Stimulated activated CD4-positive, alpha-beta T cell treated with anti-CD3 and anti-CD28 coated beads, Interleukin-2, amount 100 ng/mL, for 4 hours (primary cell): ENCODE measurements at regions not wholly inside any gene's neighbourhood (a gene's known extent, or its start where the extent isn't known, plus 50 kb on each side); places are given as distances from the start of the nearest gene placed in this dataset.
"Not testable (repeated sequence)": the region's sequence is repeated elsewhere in the genome, so short reads cannot be mapped to it uniquely, and the experiment has no call there.

Experiments
- DNase-seq: peaks from one replicate; pipeline ENCODE4 v3.0.0-alpha.2; 2020; ENCODE audit warnings: low read depth

DNA sequence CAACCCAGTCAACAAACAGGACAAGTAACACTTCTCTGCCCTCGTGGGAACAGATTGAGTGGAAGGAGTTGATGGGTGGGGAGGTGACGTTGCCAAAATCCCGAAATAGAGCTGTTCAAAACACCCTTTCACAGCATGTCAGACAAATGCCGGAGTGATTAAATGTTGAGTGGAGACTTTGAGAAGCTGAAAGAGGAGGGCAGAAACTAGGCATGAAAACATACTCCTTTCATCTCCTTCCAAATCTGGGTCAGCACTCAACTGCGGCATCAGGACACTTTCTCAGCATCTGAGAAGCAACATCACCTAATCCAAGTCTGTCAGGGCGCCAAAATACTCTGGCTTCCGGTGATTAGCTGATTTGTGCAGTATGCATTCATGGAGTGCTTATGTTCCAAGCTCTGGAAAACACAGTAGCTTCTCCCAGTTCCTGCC is 51.5 kb upstream of the MRI1 start:
- no peak for DNase-seq

DNA sequence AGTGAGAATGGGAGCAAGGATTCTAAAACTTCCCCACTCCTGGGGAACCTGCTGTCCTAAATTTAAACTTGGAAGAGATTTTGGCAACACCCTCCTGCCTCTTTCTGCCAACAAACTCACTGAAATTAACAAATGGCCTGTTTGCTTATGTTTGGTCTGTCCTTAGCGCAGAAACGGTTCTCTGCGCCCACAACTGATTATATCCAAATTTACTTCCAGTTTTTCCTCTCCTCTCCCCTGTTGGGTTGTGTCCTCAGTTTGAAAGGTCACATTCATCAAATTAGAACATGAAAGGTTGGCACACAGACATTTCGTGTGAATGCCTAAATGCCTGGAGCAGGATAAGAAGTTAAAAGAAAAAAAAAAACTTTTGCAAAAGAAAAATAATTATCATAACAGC is 56.4 kb upstream of the MRI1 start:
- no peak for DNase-seq

DNA sequence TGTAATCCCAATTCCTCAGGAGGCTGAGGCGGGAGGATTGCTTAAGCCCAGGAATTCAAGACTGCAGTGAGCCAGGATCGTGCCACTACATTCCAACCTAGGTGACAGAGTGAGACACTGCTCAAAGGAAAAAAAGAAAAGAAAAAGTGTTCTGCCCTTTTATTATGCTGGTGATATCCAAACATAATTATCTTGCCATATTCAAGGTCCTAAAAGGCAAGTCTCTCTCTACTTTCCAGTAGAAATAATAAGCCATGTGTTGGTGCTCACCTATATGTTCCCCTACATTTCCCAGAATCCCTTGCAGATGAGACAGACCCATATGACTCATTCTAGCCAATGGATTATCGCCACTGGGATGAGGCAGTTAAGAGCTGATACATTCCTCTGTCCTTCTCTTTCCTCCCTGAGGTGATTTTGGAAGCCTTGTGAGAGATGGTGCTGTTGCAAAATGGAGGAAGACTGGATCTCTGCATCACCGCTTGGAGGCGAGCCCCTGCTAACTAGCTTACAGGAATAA is 58.3 kb upstream of the MRI1 start:
- DNase-seq: no peak

GRCh38 chr19:13705201-13705600 is 59.1 kb upstream of the MRI1 start:
- DNase-seq: no peak

- no peak for DNase-seq
Measured at GRCh38 chr19:13701624-13702023, 62.7 kb upstream of the MRI1 start.

DNA sequence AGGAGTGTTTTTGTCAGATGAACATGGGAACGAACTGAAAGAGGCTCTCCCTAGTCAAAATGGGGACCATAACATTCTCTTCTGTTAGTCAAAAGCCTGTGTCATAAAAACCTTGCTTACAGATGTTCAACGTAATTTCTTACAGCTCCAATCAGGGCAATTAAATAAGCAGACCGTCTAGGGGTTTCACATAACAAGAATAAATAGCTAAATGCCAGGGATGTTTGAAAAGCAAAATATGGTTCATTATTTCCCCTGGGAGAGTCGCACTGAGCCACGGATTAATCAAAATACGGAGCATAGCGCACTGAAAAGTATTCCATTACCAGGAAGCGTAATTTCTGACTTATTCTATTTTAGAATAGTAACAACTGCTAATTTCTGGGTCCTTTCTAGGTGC is 63.7 kb upstream of the MRI1 start:
- DNase-seq: no peak

DNA sequence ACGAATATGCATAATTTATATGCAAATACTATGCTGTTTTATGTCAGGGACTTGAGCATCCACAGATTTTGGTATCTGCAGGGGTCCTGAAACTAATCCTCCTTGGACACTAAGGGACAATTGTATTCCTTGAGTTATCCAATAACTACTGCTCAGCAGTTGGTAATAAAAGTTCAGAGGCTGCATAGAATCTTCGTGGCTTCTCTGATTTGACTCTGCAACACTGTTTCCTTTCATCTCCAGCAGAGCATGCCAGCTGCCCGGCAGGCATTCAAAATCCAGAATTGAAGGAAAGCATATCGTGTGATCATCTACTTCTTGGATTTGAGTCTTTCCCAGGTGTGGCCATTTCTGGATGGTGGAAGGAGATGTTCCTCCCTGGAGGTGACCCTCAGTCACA is 64.5 kb upstream of the MRI1 start:
- no peak for DNase-seq

- no peak for DNase-seq
Measured at GRCh38 chr19:13696839-13697238, 67.5 kb upstream of the MRI1 start.

DNA sequence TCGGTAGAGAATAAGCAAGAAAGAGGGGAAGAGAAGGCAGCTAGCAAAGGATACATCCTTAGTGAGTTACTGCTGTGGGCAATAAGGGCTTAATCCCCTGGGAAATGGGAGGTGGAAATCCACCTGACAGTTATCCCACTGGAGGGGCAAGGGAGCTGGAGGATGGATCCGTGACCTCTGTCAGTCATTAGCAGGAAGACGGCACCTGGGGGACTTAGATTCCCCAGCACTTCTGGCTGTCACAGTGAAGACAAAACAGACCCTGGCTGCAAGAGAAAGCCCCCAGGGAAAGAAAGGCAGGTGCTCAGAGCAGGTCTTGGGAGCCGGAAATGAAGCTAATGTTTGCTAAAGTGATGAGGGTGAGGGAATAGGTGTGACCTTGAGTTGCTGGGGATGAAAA is 70.4 kb upstream of the MRI1 start:
- DNase-seq: no peak

- no peak for DNase-seq
Measured at GRCh38 chr19:13691569-13692435, 72.5 kb upstream of the MRI1 start.

GRCh38 chr19:13689085-13689484 is 75.2 kb upstream of the MRI1 start:
- no peak for DNase-seq

DNA sequence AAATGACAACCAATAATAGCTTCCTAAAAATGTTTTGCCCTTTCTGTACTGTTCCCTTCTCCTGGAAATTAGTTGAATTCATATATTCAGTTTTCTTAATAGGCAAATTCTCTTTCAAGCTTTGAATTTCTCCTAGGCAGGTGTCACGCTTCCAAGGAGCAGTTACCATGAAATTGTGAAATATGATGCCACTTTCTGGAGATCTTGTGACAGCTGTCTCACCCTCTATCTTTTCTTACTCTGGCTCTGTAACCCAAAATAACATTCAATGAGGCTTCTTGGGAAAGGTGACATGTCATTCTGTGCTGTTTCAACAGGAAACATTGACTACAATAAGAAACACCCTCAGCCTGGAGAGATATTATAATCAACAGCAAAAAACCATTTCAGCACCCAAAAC is 80.3 kb upstream of the MRI1 start:
- no peak for DNase-seq

GRCh38 chr19:13681509-13681908 is 82.8 kb upstream of the MRI1 start:
- DNase-seq: no peak

- not testable (repeated sequence) for DNase-seq
Measured at GRCh38 chr19:13680708-13681360, 83.5 kb upstream of the MRI1 start.

- not testable (repeated sequence) for DNase-seq
Measured at GRCh38 chr19:13676967-13677366, 87.4 kb upstream of the MRI1 start.

DNA sequence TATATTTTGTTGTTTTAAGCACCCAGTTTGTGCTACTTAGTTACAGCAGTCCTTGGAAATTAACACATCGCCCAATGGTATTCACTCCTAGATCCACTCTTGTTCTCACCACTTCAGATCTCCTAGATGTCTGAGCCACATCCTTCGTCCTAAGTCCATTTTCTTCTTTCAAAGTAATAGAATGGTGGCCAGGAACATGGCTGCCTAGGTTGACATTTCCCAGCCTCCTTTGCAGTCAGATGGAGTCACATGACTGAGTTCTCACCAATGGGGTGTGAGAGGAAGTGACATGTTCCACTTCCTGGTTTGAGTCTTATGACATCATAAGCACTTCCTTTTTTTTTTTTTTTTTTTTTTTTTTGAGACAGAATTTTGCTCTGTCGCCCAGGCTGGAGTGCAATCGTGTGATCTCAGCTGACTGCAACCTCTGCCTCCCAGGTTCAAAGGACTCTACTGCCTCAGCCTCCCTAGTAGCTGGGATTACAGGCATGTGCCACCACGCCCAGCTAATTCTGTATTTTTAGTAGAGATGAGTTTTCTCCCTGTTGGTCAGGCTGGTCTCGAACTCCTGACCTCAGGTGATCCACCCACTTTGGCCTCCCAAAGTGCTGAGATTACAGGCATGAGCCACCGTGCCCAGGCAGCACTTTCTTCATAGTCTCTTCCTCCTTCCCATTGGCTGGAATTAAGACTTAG is 91.7 kb upstream of the MRI1 start:
- not testable (repeated sequence) for DNase-seq

- no peak for DNase-seq
Measured at GRCh38 chr19:13670846-13671245, 93.5 kb upstream of the MRI1 start.

DNA sequence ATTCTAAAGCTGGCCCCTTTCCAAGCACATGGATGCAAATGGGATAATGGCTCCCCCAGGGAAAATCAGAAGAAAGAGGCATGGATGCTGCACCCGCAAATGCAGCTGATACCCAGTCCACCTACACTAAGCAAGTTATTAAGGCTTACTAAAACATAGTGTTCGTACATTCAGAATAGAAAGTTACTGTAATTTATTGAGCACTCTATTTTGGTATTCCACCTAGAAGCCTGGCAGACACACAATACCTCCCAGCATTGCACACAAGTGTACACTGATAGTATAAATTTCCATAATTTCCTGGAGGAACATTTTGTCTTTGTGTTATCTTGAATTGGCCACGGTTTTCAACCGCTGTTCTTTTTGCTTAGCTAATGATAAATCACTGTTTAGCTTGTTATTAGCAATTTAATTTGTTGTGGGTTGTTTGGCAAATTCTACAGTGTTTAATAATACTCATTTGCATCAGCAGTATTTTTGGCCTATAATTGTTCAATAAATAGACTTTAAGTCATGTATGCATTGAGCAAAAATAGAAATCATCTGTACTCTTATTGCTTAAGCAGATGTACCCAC is 94.5 kb upstream of the MRI1 start:
- no peak for DNase-seq

GRCh38 chr19:13668964-13669363 is 95.4 kb upstream of the MRI1 start:
- no peak for DNase-seq

DNA sequence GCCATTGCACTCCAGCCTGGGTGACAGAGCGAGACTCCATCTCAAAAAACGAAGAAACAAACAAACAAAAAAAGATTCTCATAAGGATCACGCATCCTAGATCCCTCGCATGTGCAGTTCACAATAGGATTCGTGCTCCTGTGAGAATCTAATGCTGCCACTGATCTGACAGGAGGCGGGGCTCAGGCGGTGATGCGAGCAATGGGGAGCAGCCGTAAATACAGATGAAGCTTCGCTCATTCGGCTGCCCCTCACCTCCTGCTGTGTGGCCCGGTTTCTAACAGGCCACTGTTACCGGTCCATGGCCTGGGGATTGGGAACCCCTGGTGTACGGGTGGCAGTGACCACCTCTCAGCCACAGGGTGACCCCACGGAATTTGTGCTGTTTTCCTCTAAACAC is 98.2 kb upstream of the MRI1 start:
- no peak for DNase-seq

- no peak for DNase-seq
Measured at GRCh38 chr19:13665125-13665905, 99.0 kb upstream of the MRI1 start.
